GM12878 (cell line): ENCODE measurements at regions not wholly inside any gene's neighbourhood (a gene's known extent, or its start where the extent isn't known, plus 50 kb on each side); places are given as distances from the start of the nearest gene placed in this dataset.

Experiments
- CHD4 ChIP-seq: fragments of 200-600 bp; sonication (generic); IDR thresholded peaks from 2 replicates; pipeline ENCODE4 v1.6.1; 2016; ENCODE audit warnings: mild to moderate bottlenecking
- CREB1 ChIP-seq: IDR thresholded peaks from 2 replicates; pipeline ENCODE4 v1.6.1; 2012; ENCODE audit warnings: low read depth, mild to moderate bottlenecking, inconsistent platforms
- CREM ChIP-seq: IDR thresholded peaks from 2 replicates; pipeline ENCODE4 v1.6.1; 2014; ENCODE audit warnings: antibody characterized with exemption, low read depth
- CTCF ChIP-seq, 3 experiments: IDR thresholded peaks in 2 of 3; conservative IDR thresholded peaks in 1 of 3; 2 replicates each; pipeline ENCODE4 v1.5.1; 2011; ENCODE audit warnings: low read depth in 3 of 3, low read length in 3 of 3, mild to moderate bottlenecking in 3 of 3, control low read depth in 2 of 3, moderate library complexity in 2 of 3, inconsistent platforms in 1 of 3, mixed read lengths in 1 of 3; ENCODE audit not compliant: control insufficient read depth in 2 of 3, insufficient read depth in 1 of 3; ENCODE audit errors: extremely low read depth in 1 of 3
- EGR1 ChIP-seq, 2 experiments: IDR thresholded peaks; 1 replicate in 1 of 2; 2 replicates in 1 of 2; pipeline ENCODE4 v1.6.1; 2011 to 2012; ENCODE audit warnings: low read depth in 2 of 2, low read length in 2 of 2, borderline replicate concordance in 1 of 2, mild to moderate bottlenecking in 1 of 2, moderate library complexity in 1 of 2
- ETV6 ChIP-seq, 2 experiments: fragments of 450-650 bp in 1 of 2; IDR thresholded peaks in 1 of 2; conservative IDR thresholded peaks in 1 of 2; 2 replicates each; pipeline ENCODE4 v1.6.1; 2014; ENCODE audit warnings: antibody characterized with exemption in 1 of 2, borderline replicate concordance in 1 of 2, low read depth in 1 of 2, mild to moderate bottlenecking in 1 of 2, moderate library complexity in 1 of 2
- HDAC6 ChIP-seq: fragments of 200-600 bp; sonication (generic); IDR thresholded peaks from one replicate; pipeline ENCODE4 v1.8.0; 2017; ENCODE audit warnings: antibody characterized with exemption; ENCODE audit not compliant: unreplicated experiment
- RAD21 ChIP-seq: IDR thresholded peaks from 2 replicates; pipeline ENCODE4 v1.6.1; 2011; ENCODE audit warnings: mild to moderate bottlenecking, low read depth, low read length, moderate library complexity; ENCODE audit not compliant: insufficient read depth
- USF2 ChIP-seq: IDR thresholded peaks from 2 replicates; pipeline ENCODE4 v1.6.1; 2011; ENCODE audit warnings: low read depth, low read length, improper control_type of control experiment, borderline replicate concordance
- TF ChIP-seq, protein P1 (sequence below): fragments of 450-650 bp; IDR thresholded peaks from 2 replicates; pipeline ENCODE4 v1.6.1; 2017; ENCODE audit warnings: antibody characterized with exemption, mild to moderate bottlenecking, moderate library complexity

- TF ChIP-seq, protein P1, sequence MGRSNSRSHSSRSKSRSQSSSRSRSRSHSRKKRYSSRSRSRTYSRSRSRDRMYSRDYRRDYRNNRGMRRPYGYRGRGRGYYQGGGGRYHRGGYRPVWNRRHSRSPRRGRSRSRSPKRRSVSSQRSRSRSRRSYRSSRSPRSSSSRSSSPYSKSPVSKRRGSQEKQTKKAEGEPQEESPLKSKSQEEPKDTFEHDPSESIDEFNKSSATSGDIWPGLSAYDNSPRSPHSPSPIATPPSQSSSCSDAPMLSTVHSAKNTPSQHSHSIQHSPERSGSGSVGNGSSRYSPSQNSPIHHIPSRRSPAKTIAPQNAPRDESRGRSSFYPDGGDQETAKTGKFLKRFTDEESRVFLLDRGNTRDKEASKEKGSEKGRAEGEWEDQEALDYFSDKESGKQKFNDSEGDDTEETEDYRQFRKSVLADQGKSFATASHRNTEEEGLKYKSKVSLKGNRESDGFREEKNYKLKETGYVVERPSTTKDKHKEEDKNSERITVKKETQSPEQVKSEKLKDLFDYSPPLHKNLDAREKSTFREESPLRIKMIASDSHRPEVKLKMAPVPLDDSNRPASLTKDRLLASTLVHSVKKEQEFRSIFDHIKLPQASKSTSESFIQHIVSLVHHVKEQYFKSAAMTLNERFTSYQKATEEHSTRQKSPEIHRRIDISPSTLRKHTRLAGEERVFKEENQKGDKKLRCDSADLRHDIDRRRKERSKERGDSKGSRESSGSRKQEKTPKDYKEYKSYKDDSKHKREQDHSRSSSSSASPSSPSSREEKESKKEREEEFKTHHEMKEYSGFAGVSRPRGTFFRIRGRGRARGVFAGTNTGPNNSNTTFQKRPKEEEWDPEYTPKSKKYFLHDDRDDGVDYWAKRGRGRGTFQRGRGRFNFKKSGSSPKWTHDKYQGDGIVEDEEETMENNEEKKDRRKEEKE: no peak
- TF ChIP-seq CREB1 (no peak), CTCF (IDR thresholded peaks at IDR 0.05 in 2 of 3, conservative IDR thresholded peaks at IDR 0.05 in 1 of 3; ENCODE audit: control insufficient read depth in 2 of 3, extremely low read depth in 1 of 3, insufficient read depth in 1 of 3, low read depth in 3 of 3, low read length in 3 of 3) (no peak), HDAC6 (no peak), CHD4 (no peak), EGR1 (IDR thresholded peaks at IDR 0.05; ENCODE audit: borderline replicate concordance in 1 of 2, low read depth in 2 of 2, low read length in 2 of 2) (no peak), USF2 (no peak), ETV6 (conservative IDR thresholded peaks at IDR 0.05 in 1 of 2, IDR thresholded peaks at IDR 0.05 in 1 of 2; ENCODE audit: borderline replicate concordance in 1 of 2, low read depth in 1 of 2) (no peak), CREM (no peak), RAD21 (no peak)
Measured at GRCh38 chr2:160635488-160635887, 141.9 kb upstream of the RBMS1 start.
